ENCODE measurements at regions not wholly inside any gene's neighbourhood (a gene's known extent, or its start where the extent isn't known, plus 50 kb on each side); places are given as distances from the start of the nearest gene placed in this dataset.

DNA sequence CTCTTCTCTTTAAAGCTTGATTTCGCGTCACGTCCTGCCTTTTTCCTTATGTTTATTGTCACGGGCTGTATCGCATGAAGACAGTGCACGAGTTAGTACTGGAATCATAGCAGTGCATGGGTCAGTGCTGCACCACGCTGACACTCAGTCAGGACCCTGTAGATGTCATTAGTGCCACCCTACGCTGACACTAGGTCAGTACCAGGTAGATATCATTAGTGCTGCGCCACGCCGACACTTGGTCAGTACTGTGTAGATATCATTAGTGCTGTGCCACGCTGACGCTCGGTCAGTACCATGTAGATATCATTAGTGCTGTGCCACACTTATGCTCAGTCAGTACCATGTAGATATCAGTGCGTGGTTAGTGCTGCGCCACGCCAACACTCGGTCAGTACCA lies 106.2 kb upstream of the ZNF469 start:
- Histone ChIP-seq H3K27ac (no peak overlapping the region), H3K36me3 (no peaks in the 10 kb centered on the region), H3K4me1 (peaks cover 13% of the 10 kb centered on the region), H3K4me3 (no peak overlapping the region), H3K9me3 (no peaks in the 10 kb centered on the region), H3K27me3 (no peaks in the 10 kb centered on the region)
- intact Hi-C loops (cut with DNase I), result no loop called here
- TF ChIP-seq POLR2A (IDR thresholded peaks at IDR 0.05) (no peak), POLR2AphosphoS5 (IDR thresholded peaks at IDR 0.05; ENCODE audit: insufficient read depth in 1 of 2, low read depth in 1 of 2) (no peak)
- TF ChIP-seq, protein P1, sequence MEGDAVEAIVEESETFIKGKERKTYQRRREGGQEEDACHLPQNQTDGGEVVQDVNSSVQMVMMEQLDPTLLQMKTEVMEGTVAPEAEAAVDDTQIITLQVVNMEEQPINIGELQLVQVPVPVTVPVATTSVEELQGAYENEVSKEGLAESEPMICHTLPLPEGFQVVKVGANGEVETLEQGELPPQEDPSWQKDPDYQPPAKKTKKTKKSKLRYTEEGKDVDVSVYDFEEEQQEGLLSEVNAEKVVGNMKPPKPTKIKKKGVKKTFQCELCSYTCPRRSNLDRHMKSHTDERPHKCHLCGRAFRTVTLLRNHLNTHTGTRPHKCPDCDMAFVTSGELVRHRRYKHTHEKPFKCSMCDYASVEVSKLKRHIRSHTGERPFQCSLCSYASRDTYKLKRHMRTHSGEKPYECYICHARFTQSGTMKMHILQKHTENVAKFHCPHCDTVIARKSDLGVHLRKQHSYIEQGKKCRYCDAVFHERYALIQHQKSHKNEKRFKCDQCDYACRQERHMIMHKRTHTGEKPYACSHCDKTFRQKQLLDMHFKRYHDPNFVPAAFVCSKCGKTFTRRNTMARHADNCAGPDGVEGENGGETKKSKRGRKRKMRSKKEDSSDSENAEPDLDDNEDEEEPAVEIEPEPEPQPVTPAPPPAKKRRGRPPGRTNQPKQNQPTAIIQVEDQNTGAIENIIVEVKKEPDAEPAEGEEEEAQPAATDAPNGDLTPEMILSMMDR (IDR thresholded peaks at IDR 0.05), result no peak
- no peak for DNase-seq (ENCODE audit: extremely low spot score in 2 of 2)

DNA sequence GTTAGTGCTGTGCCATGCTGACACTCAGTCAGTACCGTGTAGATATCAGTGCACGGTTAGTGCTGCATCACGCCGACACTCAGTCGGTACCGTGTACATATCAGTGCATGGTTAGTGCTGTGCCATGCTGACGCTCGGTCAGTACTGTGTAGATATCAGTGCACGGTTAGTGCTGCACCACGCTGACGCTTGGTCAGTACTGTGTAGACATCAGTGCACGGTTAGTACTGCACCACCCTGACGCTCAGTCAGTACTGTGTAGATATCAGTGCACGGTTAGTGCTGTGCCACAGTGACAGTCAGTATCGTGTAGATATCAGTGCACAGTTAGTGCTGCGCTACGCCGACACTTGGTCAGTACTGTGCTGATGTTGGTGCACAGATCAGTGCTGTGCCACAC lies 102.8 kb upstream of the ZNF469 start:
- Histone ChIP-seq H3K4me1 (peaks cover 22% of the 10 kb centered on the region), H3K36me3 (no peaks in the 10 kb centered on the region), H3K9me3 (no peaks in the 10 kb centered on the region), H3K27me3 (no peaks in the 10 kb centered on the region), H3K4me3 (no peak overlapping the region), H3K27ac (no peak overlapping the region)
- TF ChIP-seq, protein P1 (IDR thresholded peaks at IDR 0.05), result no peak
- TF ChIP-seq POLR2AphosphoS5 (IDR thresholded peaks at IDR 0.05; ENCODE audit: insufficient read depth in 1 of 2, low read depth in 1 of 2) (no peak), POLR2A (IDR thresholded peaks at IDR 0.05) (no peak)
- intact Hi-C loops (cut with DNase I), result no loop called here
- DNase-seq (ENCODE audit: extremely low spot score in 2 of 2), result no peak

DNA sequence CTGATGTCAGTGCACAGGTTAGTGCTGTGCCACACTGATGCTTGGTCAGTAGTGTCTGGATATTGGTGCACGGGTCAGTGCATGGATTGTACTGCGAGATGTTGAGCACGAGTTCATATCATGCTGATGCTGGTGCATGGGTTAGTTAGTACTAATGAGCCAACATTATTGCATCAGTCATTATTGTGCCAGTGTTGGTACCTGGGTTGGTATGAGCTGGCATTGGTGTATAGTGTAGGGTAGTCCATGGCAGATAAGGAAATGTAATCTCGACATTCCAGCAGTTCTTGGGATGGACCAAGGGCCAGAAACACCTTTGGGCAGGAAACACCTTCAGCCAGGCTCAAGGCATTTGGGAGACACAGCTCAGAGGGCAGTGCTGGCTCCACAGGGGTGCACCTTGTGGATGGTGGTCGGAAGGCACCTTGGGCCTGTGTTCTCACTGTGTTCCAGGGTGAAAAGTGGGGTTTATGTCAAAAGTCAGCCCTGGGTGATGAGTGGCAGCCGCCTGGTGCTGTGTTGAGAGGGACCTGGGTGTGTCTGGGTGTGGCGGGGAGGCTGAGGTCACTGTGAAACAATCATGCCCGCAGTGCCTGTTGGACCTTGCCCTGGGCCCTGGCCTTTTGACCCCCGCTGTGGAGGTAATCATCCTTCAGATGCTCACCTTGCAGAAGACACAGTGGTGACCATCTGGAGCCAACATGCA lies 100.7 kb upstream of the ZNF469 start:
- Histone ChIP-seq H3K27me3 (no peaks in the 10 kb centered on the region), H3K9me3 (peaks cover 4% of the 10 kb centered on the region), H3K4me3 (no peak overlapping the region), H3K27ac (peak overlapping the region; percentile 62), H3K4me1 (peaks cover 18% of the 10 kb centered on the region), H3K36me3 (no peaks in the 10 kb centered on the region)
- intact Hi-C loops (cut with DNase I), result no loop called here
- no peak for DNase-seq (ENCODE audit: extremely low spot score in 2 of 2)
- TF ChIP-seq, protein P1 (IDR thresholded peaks at IDR 0.05), result no peak
- TF ChIP-seq POLR2AphosphoS5 (IDR thresholded peaks at IDR 0.05; ENCODE audit: insufficient read depth in 1 of 2, low read depth in 1 of 2), result no peak
- no peak for TF ChIP-seq POLR2A (IDR thresholded peaks at IDR 0.05)

DNA sequence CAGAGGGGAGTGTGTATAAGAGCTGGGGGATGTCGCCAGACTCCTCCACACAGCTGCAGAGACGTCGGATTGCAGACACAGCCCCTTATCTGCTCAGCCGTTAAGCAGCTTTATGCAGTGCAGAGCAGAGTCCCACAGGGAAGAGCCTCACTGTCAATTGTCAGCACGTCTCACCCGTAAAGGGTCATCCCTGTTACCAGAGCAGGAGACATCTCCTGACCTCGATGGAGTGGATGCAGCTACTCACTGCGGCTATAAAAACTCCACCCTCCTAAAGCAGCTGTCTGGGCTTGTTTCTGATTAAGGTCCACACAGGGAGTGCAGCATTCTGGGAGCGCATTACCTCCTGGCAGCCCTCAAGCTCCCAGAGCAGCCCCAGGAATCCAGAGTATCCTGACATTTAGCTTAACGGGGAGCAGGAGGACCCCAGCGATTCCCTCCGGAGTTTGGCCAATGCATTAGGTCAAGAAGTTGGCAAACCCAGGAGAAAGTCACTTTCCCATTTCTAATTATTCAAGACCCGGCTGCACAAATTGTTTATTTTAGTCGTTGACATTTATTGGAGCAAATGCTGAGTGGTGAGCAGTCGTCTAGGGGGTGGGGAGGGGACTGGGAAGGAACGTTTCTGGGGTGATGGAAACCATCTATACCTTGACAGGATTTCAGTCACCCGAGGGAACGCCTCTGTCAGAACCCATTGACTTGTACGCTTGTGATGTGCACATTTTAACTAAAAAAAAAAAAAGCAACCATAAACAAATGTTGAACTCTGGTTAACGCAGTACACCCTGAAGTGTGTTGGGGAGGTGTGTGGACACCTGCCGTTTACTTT lies 100.0 kb upstream of the ZNF469 start:
- peak overlapping the region; percentile 62 for H3K27ac ChIP-seq
- H3K36me3 ChIP-seq, result no peaks in the 10 kb centered on the region
- H3K27me3 ChIP-seq, result no peaks in the 10 kb centered on the region
- intact Hi-C loops (cut with DNase I), result no loop called here
- TF ChIP-seq POLR2AphosphoS5 (IDR thresholded peaks at IDR 0.05; ENCODE audit: insufficient read depth in 1 of 2, low read depth in 1 of 2) (peak; percentile 31 to 86), POLR2A (IDR thresholded peaks at IDR 0.05) (no peak)
- peaks cover 18% of the 10 kb centered on the region for H3K4me1 ChIP-seq
- no peak for DNase-seq (ENCODE audit: extremely low spot score in 2 of 2)
- H3K9me3 ChIP-seq, result peaks cover 10% of the 10 kb centered on the region
- H3K4me3 ChIP-seq, result no peak overlapping the region

DNA sequence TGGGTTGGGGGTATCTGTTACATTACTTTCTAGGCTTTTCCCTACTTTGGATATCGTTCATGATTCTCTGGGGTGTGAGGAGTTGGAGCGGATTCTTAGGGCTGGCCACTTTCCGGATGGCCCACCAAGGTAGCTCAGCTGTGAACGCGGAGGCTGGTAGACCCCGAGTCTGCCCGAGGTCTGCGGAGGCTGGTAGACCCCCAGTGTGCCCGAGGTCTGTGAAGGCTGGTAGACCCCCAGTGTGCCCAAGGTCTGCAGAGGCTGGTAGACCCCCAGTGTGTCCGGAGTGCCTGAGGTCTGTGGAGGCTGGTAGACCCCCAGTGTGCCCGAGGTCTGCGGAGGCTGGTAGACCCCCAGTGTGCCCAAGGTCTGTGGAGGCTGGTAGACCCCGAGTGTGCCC lies 99.2 kb upstream of the ZNF469 start:
- peaks cover 10% of the 10 kb centered on the region for H3K9me3 ChIP-seq
- TF ChIP-seq POLR2A (IDR thresholded peaks at IDR 0.05) (no peak), POLR2AphosphoS5 (IDR thresholded peaks at IDR 0.05; ENCODE audit: insufficient read depth in 1 of 2, low read depth in 1 of 2) (no peak)
- TF ChIP-seq, protein P1 (IDR thresholded peaks at IDR 0.05), result no peak
- no peak overlapping the region for H3K4me3 ChIP-seq
- H3K27ac ChIP-seq, result no peak overlapping the region
- no peaks in the 10 kb centered on the region for H3K36me3 ChIP-seq
- intact Hi-C loops (cut with DNase I), result no loop called here
- DNase-seq (ENCODE audit: extremely low spot score in 2 of 2), result no peak
- peaks cover 18% of the 10 kb centered on the region for H3K4me1 ChIP-seq
- H3K27me3 ChIP-seq, result no peaks in the 10 kb centered on the region

All from vagina (tissue), 2 donors.